BE2C (cell line): ENCODE measurements at regions not wholly inside any gene's neighbourhood (a gene's known extent, or its start where the extent isn't known, plus 50 kb on each side); places are given as distances from the start of the nearest gene placed in this dataset.

ENCODE experiments used
- DNase-seq: peaks from one replicate; pipeline ENCODE4 v3.0.0-alpha.2; 2020
- H3K27me3 ChIP-seq: fragments of 250-450 bp; sonication (Bioruptor Pico); 2 replicates; pipeline ENCODE4 v1.5.1; 2020; ENCODE audit warnings: mild to moderate bottlenecking
- H3K36me3 ChIP-seq: fragments of 250-450 bp; sonication (Bioruptor Pico); 2 replicates; pipeline ENCODE4 v1.5.1; 2020; ENCODE audit warnings: mild to moderate bottlenecking
- H3K4me1 ChIP-seq: fragments of 250-450 bp; sonication (Bioruptor Pico); 2 replicates; pipeline ENCODE4 v1.5.1; 2020
- H3K4me3 ChIP-seq: 2 replicates; pipeline ENCODE4 v1.5.1; 2011; ENCODE audit warnings: low read depth, low read length
- H3K9me3 ChIP-seq: fragments of 250-450 bp; sonication (Bioruptor Pico); 2 replicates; pipeline ENCODE4 v1.5.1; 2020
- TF ChIP-seq, protein P1 (sequence below): IDR thresholded peaks from 2 replicates; pipeline ENCODE4 v1.5.1; 2012; ENCODE audit warnings: mild to moderate bottlenecking, low read depth, low read length

DNA sequence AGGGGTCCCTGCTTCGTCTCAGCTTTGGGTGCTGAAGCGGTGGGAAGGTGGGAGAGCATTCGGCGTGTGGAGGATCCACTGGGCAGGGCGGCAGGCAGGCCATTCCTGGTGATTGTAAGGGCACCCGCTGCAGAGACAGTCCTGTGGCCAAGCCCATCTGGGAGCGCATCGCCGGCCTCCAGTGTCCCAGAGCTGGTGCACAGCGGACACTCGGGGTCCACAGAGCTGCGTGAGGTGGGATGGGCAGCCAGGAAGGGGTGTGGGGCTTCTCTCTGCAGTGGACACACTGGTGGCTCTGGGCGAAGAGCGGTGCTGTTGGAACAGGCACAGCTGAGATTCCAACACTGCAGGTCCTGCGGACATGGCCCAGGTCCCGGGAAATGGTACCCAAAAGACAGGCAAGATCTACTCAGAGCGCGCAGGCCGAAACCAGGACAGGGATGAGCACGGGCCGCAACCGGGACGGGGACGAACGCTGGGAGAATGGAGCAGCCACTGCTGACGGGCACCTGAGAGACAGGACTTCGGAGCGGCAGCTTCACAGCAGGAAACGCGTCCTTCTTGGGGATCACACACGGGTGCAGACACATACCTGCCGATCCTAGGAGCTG is 188.2 kb downstream of the ERMARD start:
- Histone ChIP-seq H3K36me3 (no peaks in the 10 kb centered on the region), H3K4me3 (no peak overlapping the region), H3K27me3 (no peaks in the 10 kb centered on the region), H3K9me3 (no peaks in the 10 kb centered on the region), H3K4me1 (peaks cover 4% of the 10 kb centered on the region; the same call in 1 of the 2 replicates)
- TF ChIP-seq, protein P1, sequence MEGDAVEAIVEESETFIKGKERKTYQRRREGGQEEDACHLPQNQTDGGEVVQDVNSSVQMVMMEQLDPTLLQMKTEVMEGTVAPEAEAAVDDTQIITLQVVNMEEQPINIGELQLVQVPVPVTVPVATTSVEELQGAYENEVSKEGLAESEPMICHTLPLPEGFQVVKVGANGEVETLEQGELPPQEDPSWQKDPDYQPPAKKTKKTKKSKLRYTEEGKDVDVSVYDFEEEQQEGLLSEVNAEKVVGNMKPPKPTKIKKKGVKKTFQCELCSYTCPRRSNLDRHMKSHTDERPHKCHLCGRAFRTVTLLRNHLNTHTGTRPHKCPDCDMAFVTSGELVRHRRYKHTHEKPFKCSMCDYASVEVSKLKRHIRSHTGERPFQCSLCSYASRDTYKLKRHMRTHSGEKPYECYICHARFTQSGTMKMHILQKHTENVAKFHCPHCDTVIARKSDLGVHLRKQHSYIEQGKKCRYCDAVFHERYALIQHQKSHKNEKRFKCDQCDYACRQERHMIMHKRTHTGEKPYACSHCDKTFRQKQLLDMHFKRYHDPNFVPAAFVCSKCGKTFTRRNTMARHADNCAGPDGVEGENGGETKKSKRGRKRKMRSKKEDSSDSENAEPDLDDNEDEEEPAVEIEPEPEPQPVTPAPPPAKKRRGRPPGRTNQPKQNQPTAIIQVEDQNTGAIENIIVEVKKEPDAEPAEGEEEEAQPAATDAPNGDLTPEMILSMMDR: no peak
- DNase-seq: no peak

DNA sequence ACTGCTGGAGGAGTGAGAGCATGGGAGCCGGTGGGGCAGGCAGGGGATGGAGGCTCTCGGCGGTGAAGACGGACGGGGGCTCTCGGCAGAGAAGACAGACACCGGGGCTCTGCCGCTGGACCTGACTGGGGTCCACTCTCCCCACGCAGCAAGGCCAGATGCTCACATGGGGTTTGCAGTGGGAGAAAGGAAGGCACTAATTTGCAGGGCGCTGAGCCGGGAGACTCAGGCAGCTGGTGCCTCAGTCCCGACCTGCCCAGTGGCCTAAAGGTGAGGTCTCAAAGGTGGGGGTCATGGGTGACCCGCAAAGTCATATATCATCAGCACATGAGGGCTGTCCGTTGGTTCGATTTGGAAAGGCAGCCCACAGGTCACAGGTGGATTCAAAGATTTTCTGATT is 187.3 kb downstream of the ERMARD start:
- Histone ChIP-seq H3K27me3 (no peaks in the 10 kb centered on the region), H3K36me3 (no peaks in the 10 kb centered on the region), H3K9me3 (no peaks in the 10 kb centered on the region), H3K4me3 (no peak overlapping the region), H3K4me1 (peaks cover 4% of the 10 kb centered on the region; the same call in 1 of the 2 replicates)
- TF ChIP-seq, protein P1: no peak
- no peak for DNase-seq

GRCh38 chr6:169938262-169938701 is 186.9 kb downstream of the ERMARD start:
- Histone ChIP-seq H3K4me3 (no peak overlapping the region), H3K9me3 (no peaks in the 10 kb centered on the region), H3K27me3 (no peaks in the 10 kb centered on the region), H3K36me3 (no peaks in the 10 kb centered on the region), H3K4me1 (peaks cover 4% of the 10 kb centered on the region; the same call in 1 of the 2 replicates)
- TF ChIP-seq, protein P1: no peak
- DNase-seq: no peak

GRCh38 chr6:169937389-169938261 is 186.2 kb downstream of the ERMARD start:
- peaks cover 4% of the 10 kb centered on the region; the same call in 1 of the 2 replicates for H3K4me1 ChIP-seq
- no peaks in the 10 kb centered on the region for H3K27me3 ChIP-seq
- no peak for DNase-seq
- no peak overlapping the region for H3K4me3 ChIP-seq
- no peaks in the 10 kb centered on the region for H3K36me3 ChIP-seq
- no peaks in the 10 kb centered on the region for H3K9me3 ChIP-seq
- TF ChIP-seq, protein P1: no peak

DNA sequence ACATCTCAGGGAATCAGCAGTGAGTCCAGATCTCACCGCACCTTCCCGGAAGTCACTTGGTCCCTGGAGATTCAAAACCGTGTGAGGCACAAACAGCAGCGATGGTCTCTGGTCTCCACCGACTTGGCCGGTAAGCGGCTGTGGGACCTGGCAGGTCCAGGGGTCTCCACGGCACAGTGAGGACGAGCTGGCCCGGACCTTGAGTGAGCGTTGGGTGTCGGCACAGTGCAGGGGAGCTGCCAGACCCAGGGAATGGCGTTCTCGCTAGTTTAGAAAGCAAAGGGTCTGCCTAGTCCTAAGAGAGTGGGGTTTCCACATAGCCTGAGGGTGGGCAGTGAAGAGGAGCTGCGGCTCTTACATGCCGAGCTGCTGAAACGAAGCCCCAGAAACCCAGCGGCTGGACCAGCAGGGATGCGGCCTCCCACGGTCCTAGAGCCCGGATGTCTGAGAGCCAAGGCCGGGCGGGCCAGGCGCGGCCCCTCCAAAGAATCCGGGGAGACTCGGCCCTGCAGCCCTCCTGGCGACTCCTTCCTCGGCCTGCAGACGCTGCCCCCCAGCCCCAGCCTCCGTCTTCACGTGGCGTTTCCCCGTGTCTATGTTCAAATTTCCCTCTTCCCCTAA is 185.0 kb downstream of the ERMARD start:
- TF ChIP-seq, protein P1: no peak
- Histone ChIP-seq H3K36me3 (no peaks in the 10 kb centered on the region), H3K4me1 (peaks cover 4% of the 10 kb centered on the region; the same call in 1 of the 2 replicates), H3K4me3 (no peak overlapping the region), H3K27me3 (no peaks in the 10 kb centered on the region), H3K9me3 (no peaks in the 10 kb centered on the region)
- no peak for DNase-seq
